Stimulated activated CD4-positive, alpha-beta T cell treated with anti-CD3 and anti-CD28 coated beads, Interleukin-2, amount 100 ng/mL, for 4 hours (primary cell): ENCODE measurements at regions not wholly inside any gene's neighbourhood (a gene's known extent, or its start where the extent isn't known, plus 50 kb on each side); places are given as distances from the start of the nearest gene placed in this dataset.
A peak's percentile ranks its signal among the peaks of the same experiment; 100 is the strongest.

Source experiments
- DNase-seq: peaks from one replicate; pipeline ENCODE4 v3.0.0-alpha.2; 2020; ENCODE audit warnings: low read depth

- DNase-seq = no peak
These were observed 71.0 kb upstream of the TAF1B start for GRCh38 chr2:9772035-9772998.

DNA sequence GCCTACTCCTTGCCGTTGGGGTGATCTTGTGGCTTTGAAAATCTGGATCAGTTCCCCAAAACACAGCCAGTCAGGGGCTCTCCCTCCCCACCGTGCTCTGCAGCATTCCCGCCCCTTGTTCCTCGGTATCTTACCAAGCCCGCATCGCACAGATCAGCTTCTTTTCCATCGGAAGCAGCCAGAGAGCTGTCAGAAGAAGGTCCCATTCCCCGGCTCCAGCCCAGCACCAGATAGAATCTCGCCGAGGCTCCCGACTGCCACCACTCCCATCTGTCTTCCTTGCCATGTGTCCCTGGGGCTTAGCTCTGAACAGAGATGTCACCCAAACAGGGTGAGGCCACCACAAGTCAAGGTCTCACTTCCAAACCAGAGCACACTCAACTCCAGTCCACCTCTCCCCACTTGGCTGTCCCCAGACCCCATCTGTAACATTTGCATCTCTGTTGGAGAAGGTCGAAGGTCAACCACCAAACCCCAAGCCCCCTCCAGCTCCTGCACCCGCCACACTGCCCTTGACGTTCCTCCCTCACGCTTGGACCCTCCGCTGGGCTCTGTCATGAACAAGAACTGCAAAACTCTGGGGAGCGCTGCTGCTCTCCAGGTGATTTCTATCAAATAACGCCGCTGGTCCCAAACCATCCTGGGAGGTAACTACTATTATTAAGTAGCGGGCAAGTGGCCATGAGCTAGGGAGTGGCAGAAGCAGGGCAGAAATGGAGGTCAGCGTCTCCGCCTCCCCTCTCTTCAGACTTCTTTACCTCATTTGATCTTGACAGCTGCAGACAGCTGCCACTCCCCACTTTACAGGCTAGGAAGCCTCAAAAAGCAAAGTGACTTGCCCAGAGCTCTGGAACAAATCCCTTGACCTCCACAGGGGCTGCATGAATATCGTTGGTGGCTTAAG lies 70.0 kb upstream of the TAF1B start:
- DNase-seq = no peak

- no peak for DNase-seq
These were observed 69.4 kb upstream of the TAF1B start for GRCh38 chr2:9773903-9774239.

DNA sequence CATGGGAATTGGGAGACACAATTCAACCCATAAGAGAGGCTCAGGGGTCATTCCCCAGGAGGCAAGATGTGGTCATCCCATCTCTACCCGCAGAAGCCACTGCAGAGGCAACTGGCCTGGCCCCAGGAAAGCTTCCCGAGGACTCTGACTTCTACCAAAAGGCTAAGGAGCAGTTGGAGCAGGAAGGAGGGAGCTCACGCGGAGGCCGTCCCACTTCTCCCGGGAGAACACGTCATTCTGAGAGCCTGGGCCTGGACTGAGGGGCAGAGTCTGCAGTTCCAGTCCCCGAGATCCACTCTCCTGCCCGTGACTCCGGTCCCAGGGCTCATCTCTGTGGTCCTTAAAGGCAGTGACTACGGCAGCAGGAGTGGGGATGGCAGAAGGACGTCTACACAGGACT lies 69.0 kb upstream of the TAF1B start:
- no peak for DNase-seq

DNA sequence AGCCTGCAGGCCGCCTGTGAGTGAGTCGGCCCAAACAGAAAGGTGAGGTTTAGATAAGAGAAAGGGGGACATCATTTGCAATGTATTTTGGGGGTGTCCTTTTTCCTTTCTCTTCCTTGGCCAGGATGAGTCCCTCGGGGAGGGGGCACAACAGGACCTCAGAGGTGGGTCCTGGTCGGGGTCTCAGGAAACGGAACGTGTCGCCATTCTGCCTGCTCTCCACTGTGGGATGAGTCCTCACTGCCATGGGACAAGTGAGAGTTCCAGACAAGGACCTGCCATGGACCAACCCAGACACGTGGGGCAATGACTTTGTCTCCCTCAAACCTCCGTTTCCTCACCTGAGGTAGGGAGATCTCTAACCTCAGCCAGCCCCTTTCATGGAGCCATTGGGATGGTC lies 67.9 kb upstream of the TAF1B start:
- DNase-seq = no peak

GRCh38 chr2:9775999-9776712 lies 67.1 kb upstream of the TAF1B start:
- DNase-seq = no peak

- DNase-seq = no peak
These were observed 66.2 kb upstream of the TAF1B start for GRCh38 chr2:9777081-9777480.

- DNase-seq = no peak
These were observed 65.3 kb upstream of the TAF1B start for GRCh38 chr2:9778012-9778411.

- DNase-seq = no peak
These were observed 64.6 kb upstream of the TAF1B start for GRCh38 chr2:9778471-9779316.

DNA sequence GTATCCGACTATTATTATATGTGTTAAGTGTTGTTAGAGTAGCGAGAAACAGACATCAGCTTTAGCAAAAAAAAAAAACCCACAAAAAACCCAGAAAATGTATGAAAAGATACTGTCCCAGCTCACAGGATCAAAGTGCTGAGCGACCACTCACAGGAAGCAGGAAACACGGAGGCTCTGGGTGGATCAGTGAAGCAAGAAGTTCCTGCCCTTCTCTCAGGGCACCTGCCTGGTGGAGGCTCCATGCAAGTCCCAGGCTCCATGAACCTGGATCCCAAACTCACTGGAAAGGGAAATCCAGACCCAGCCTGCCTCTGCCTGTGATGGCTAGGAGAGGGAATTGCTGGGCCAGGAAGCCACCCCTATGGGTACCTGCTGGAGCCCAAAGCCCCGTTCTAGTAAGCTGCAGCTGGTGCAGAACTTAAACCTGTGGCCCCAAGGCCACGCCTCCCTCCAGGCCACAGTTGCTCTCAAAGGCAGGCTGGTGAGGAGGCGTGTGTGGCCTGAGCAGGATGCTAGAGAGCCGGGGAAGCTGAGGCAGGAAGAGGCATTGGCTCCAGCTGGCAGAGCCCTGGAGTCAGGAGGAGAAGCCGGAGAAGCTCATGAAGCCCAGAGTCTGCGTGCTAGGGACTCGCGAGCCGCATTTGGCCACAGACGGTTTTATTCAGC lies 63.5 kb upstream of the TAF1B start:
- no peak for DNase-seq

DNA sequence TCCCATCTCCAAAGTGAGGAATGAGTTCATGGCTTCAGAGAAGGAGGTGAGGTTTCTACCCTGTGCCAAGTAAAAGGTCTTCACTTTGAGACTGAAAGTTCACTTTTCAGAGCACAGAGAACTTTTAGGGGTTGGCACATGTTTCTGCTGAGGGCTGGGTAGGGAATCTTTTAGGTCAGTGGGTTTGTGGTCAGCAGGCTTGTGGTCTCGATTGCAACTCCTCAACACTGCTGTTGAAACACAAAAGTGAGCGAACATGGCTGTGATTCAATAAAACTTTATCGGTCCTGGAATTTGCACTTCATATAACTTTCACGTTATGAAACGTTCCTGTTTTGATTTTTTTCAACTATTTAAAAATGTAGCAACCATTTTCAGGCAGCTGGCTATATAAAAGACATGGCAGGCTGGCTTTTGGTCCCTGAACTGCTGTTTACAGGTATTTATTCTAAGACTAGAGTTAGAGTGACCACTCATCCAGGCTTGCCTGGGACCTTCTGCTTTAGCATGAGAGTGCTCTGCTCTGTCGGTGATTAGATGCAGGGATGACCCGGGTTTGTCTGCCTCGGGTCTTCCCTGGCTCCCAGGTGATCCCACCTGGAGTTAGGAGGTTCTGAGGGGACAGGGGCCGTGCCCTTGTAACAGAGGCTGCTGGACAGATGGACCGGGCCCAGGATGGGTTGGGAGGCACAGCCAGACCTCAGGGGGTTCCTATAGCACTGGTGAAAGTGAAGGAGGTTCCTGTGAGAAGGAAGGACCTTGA lies 62.7 kb upstream of the TAF1B start:
- DNase-seq = no peak

DNA sequence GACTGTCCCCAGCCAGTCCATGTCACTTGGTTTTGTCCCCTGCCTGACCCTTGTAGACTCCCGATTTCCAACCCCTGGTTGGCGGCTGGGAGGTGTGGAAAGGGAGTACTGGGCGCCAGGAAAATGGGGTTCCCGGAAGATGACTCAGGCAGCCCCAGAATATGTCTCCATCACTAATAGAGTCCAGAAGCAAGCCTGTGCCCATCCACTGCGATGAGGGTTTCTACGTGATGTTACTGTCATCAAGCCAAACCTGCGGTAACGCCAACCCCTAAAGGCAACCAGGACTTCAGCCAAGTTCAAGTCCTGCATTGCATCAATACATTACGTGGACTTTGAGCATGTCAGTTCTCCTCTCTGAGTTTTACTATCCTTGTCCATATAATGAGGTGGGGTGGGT lies 62.0 kb upstream of the TAF1B start:
- no peak for DNase-seq

DNA sequence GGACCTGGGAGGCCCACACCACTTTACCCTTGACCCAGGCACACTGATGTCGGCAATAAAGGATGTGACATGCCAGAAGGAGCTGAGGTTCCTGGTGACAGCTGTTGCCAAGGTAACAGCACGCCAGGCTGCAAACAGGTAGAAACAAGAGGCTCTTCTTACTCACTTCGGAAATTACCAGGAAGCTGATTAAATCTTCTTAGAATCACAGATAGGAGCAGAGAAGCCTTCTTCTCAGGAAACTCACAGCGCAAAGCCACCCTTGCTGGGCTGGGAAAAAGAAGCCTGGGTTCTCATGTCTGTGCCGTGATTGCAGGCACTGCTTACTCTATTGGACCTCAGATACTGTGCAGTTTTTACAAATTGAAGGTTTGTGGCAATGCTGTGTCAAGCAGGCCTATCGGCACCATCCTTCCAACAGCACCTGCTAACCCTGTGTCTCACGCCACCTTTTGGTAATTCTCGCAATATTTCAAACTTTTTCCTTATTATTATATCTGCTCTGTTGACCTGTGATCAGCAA lies 61.0 kb upstream of the TAF1B start:
- DNase-seq = peak; percentile 76

DNA sequence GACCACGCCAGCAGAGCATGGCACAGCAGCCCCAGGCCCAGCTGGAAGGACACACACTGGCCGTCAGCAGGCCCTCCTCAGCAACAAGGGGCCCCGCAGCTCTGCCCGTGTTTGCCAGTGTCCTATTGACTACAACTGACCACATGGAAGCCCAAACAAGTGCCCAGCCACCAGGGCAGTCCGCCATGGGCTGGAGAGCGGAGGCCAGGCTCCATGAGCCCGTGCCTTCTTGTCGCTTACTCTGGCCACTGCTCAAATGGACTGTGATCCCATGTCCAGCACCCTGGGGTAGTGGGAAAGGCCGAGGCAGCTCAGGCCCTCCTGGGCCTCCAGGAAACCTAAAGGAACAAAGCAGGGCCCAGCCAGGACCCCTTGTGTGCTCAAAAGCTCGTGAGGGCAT lies 53.9 kb upstream of the TAF1B start:
- no peak for DNase-seq

GRCh38 chr2:9790702-9791225 lies 52.5 kb upstream of the TAF1B start:
- no peak for DNase-seq

DNA sequence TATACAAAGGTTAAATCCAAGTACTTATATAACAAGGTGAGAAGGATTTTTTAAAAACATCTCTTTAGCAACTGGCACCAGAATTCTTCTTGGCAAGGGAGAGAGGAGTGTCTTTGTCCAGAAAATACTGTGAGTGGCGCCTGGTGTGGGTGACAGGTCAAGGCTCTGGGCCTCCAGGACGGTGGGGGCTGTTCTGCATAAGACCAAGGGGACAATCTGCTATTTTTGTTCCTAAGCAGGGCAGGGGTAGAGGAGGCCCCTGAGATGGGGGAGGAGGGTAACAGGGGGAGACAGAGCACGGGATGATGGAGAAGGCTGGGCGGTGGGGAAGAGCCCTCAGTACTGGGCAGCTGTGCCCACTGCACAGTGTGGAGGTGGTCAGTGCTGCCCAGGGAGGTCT lies 51.6 kb upstream of the TAF1B start:
- DNase-seq = no peak

DNA sequence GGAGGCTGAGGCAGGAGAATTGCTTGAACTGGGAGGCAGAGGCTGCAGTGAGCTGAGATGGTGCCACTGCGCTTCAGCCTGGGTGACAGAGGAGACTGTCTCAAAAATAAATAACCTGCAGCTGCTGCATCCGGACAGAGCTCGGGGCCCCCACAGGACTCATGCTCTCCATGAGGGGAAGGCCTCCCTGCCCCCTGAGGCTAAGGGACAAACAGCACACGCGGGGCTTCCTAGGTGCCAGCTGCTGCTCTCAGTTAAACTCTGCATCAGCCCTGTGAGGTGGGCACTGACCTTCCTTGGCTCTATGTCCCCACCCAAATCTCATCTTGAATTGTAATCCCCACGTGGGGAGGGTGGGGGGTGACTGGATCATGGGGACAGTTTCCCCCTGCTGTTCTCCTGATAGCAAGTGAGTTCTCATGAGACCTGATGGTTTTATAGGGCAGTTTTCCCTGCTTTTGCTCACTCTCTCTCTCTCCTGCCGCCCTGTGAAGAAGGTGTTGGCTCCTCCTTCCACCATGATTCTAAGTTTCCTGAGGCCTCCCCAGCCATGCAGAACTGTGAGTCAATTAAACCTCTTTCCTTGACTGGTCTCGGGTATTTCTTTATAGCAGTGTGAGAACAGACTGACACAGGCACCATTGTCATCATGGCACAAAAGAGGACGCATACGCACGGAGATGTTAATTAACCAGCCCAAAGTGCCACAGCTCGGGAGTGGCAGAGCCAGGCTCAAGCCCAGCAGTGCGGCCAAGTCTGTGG lies 49.9 kb upstream of the TAF1B start:
- DNase-seq = no peak
